H1 (cell line): ENCODE measurements at regions not wholly inside any gene's neighbourhood (a gene's known extent, or its start where the extent isn't known, plus 50 kb on each side); places are given as distances from the start of the nearest gene placed in this dataset.

Experiments
- CTCF ChIA-PET: fragments of 300-600 bp; sonication (Branson Sonifier 250); formaldehyde crosslinking; loops from one replicate; lab custom pipeline; 2021; ENCODE audit not compliant: partially characterized antibody; lab: Charles Lee
- POLR2A ChIA-PET: fragments of 300-600 bp; sonication (Branson Sonifier 250); formaldehyde crosslinking; loops from one replicate; lab custom pipeline; 2021; ENCODE audit warnings: inconsistent platforms; ENCODE audit not compliant: partially characterized antibody; lab: Charles Lee
- DNase-seq, 2 experiments: peaks; one replicate each; pipeline versions ENCODE4 v3.0.0 to v3.0.0-alpha.2; 2010 to 2022; ENCODE audit warnings: low spot score in 2 of 2, low read depth in 1 of 2, mixed read lengths in 1 of 2
- FAIRE-seq: peaks from 2 replicates; lab custom pipeline; 2011; peaks lifted over from hg19 to GRCh38; lab: Jason Lieb, UNC
- H2AFZ ChIP-seq: 2 replicates; pipeline ENCODE4 v1.8.1; 2012; ENCODE audit warnings: low read length, inconsistent platforms
- H2AK5ac ChIP-seq: 2 replicates; pipeline ENCODE4 v1.6.1; 2013; ENCODE audit warnings: low read depth, low read length
- H2BK120ac ChIP-seq: replicated peaks from 2 replicates; pipeline ENCODE3; 2013; ENCODE audit warnings: low read depth, low read length, inconsistent platforms
- H2BK12ac ChIP-seq: 2 replicates; pipeline ENCODE4 v1.6.1; 2013; ENCODE audit warnings: low read depth, low read length
- H2BK15ac ChIP-seq: 2 replicates; pipeline ENCODE4 v1.6.1; 2013; ENCODE audit warnings: low read length
- H2BK20ac ChIP-seq: 2 replicates; pipeline ENCODE4 v1.6.1; 2013; ENCODE audit warnings: low read length
- H2BK5ac ChIP-seq: 2 replicates; pipeline ENCODE4 v1.6.1; 2013; ENCODE audit warnings: low read depth, low read length
- H3K14ac ChIP-seq: 2 replicates; pipeline ENCODE4 v1.6.1; 2013; ENCODE audit warnings: inconsistent platforms; ENCODE audit not compliant: insufficient read length
- H3K18ac ChIP-seq: 2 replicates; pipeline ENCODE4 v1.6.1; 2013; ENCODE audit warnings: low read length; ENCODE audit errors: extremely low read depth
- H3K23ac ChIP-seq: 2 replicates; pipeline ENCODE4 v1.6.1; 2013; ENCODE audit warnings: inconsistent platforms; ENCODE audit not compliant: insufficient read length
- H3K23me2 ChIP-seq: 2 replicates; pipeline ENCODE4 v1.6.1; 2013; ENCODE audit warnings: low read depth, low read length
- H3K27ac ChIP-seq: 2 replicates; pipeline ENCODE4 v1.6.1; 2011; ENCODE audit warnings: low read depth, low read length, inconsistent platforms
- H3K27me3 ChIP-seq, 4 experiments: replicated peaks in 1 of 4; 1 replicate in 1 of 4; 2 replicates in 3 of 4; pipeline versions ENCODE4 v1.6.1 to v1.8.1; 2011 to 2013; ENCODE audit warnings: low read length in 3 of 4, mild to moderate bottlenecking in 3 of 4, inconsistent platforms in 2 of 4, mixed read lengths in 2 of 4, moderate library complexity in 1 of 4; ENCODE audit not compliant: control insufficient read depth in 3 of 4, insufficient read depth in 3 of 4; ENCODE audit errors: extremely low read depth in 1 of 4
- H3K36me3 ChIP-seq, 4 experiments: 2 replicates each; pipeline versions ENCODE4 v1.6.1 to v1.8.1; 2011 to 2013; ENCODE audit warnings: mild to moderate bottlenecking in 4 of 4, low read length in 3 of 4, moderate library complexity in 2 of 4, control low read depth in 1 of 4, inconsistent platforms in 1 of 4; ENCODE audit not compliant: insufficient read depth in 4 of 4, control insufficient read depth in 2 of 4
- H3K4ac ChIP-seq: replicated peaks from 2 replicates; pipeline ENCODE3; 2013; ENCODE audit warnings: low read length, low read depth, mixed read lengths, inconsistent platforms; ENCODE audit not compliant: insufficient read length
- H3K4me1 ChIP-seq, 4 experiments: replicated peaks in 1 of 4; 1 replicate in 1 of 4; 2 replicates in 3 of 4; pipeline versions ENCODE4 v1.6.1 to v1.8.1; 2011 to 2013; ENCODE audit warnings: low read length in 3 of 4, inconsistent platforms in 2 of 4, mixed read lengths in 1 of 4; ENCODE audit not compliant: insufficient read depth in 4 of 4, control insufficient read depth in 3 of 4
- H3K4me2 ChIP-seq, 2 experiments: 2 replicates each; pipeline versions ENCODE4 v1.6.1 to v1.8.1; 2011 to 2013; ENCODE audit warnings: low read depth in 2 of 2, low read length in 2 of 2, control low read depth in 1 of 2, inconsistent platforms in 1 of 2, mild to moderate bottlenecking in 1 of 2; ENCODE audit not compliant: insufficient read depth in 1 of 2
- H3K4me3 ChIP-seq, 4 experiments: fragments of 200-600, 300-600 bp in 1 of 4; sonication (generic), shearing (Covaris generic), sonication (Bioruptor Twin) in 1 of 4; 2 replicates each; pipeline versions ENCODE4 v1.5.1 to v1.8.1; 2011 to 2016; ENCODE audit warnings: low read length in 4 of 4, low read depth in 3 of 4, control low read depth in 2 of 4, inconsistent platforms in 2 of 4, mild to moderate bottlenecking in 2 of 4, mixed read lengths in 1 of 4, moderate library complexity in 1 of 4; ENCODE audit not compliant: insufficient read depth in 2 of 4; ENCODE audit errors: extremely low read depth in 1 of 4
- H3K56ac ChIP-seq: replicated peaks from 2 replicates; pipeline ENCODE3; 2013; ENCODE audit warnings: low read depth, mild to moderate bottlenecking, mixed read lengths, low read length, inconsistent platforms; ENCODE audit not compliant: insufficient read length
- H3K79me1 ChIP-seq: 2 replicates; pipeline ENCODE4 v1.6.1; 2013; ENCODE audit warnings: low read depth, low read length, control low read depth
- H3K79me2 ChIP-seq, 2 experiments: 2 replicates each; pipeline versions ENCODE4 v1.6.1 to v1.8.1; 2012 to 2013; ENCODE audit warnings: low read length in 2 of 2, mild to moderate bottlenecking in 2 of 2, inconsistent platforms in 1 of 2; ENCODE audit not compliant: insufficient read depth in 2 of 2, control insufficient read depth in 1 of 2
- H3K9ac ChIP-seq, 4 experiments: replicated peaks in 1 of 4; 1 replicate in 1 of 4; 2 replicates in 3 of 4; pipeline versions ENCODE4 v1.6.1 to v1.8.1; 2011 to 2013; ENCODE audit warnings: low read depth in 3 of 4, low read length in 3 of 4, control low read depth in 2 of 4, mild to moderate bottlenecking in 2 of 4, moderate library complexity in 2 of 4, inconsistent platforms in 1 of 4; ENCODE audit errors: extremely low read depth in 1 of 4
- H3K9me3 ChIP-seq, 2 experiments: 2 replicates each; pipeline versions ENCODE4 v1.6.1 to v1.8.1; 2012 to 2013; ENCODE audit warnings: mild to moderate bottlenecking in 2 of 2, moderate library complexity in 2 of 2, control low read depth in 1 of 2, inconsistent platforms in 1 of 2, low read depth in 1 of 2, low read length in 1 of 2, mixed read lengths in 1 of 2; ENCODE audit not compliant: insufficient read depth in 2 of 2
- H4K20me1 ChIP-seq, 2 experiments: replicated peaks in 1 of 2; 2 replicates each; pipeline versions ENCODE3 to v1.8.1; 2011 to 2013; ENCODE audit warnings: inconsistent platforms in 2 of 2, low read length in 2 of 2, mild to moderate bottlenecking in 1 of 2; ENCODE audit not compliant: insufficient read depth in 2 of 2, control insufficient read depth in 1 of 2
- H4K5ac ChIP-seq: 2 replicates; pipeline ENCODE4 v1.6.1; 2013; ENCODE audit warnings: low read length, low read depth, mixed read lengths, inconsistent platforms; ENCODE audit not compliant: insufficient read length
- H4K8ac ChIP-seq: 2 replicates; pipeline ENCODE4 v1.8.0; 2013; ENCODE audit warnings: mild to moderate bottlenecking, moderate library complexity, low read length, inconsistent platforms; ENCODE audit not compliant: insufficient read depth; ENCODE audit errors: extremely low read depth
- H4K91ac ChIP-seq: replicated peaks from 2 replicates; pipeline ENCODE3; 2013; ENCODE audit warnings: low read length, mixed read lengths, inconsistent platforms; ENCODE audit not compliant: insufficient read length
- CBX5 ChIP-seq: fragments of 300-800, 300-1000 bp; sonication (generic); IDR thresholded peaks from 2 replicates; pipeline ENCODE4 v1.7.1; 2016; ENCODE audit warnings: antibody characterized with exemption, low read length, low read depth
- CBX8 ChIP-seq: fragments of 300-800, 300-1000 bp; sonication (generic); IDR thresholded peaks from 2 replicates; pipeline ENCODE4 v1.7.1; 2016; ENCODE audit warnings: low read depth, low read length, borderline replicate concordance
- CHD1 ChIP-seq: IDR thresholded peaks from 2 replicates; pipeline ENCODE4 v1.6.1; 2012; ENCODE audit warnings: low read depth, low read length, improper control_type of control experiment
- CHD2 ChIP-seq: IDR thresholded peaks from 2 replicates; pipeline ENCODE4 v1.6.1; 2012; ENCODE audit warnings: low read length, improper control_type of control experiment
- CREB1 ChIP-seq: IDR thresholded peaks from 2 replicates; pipeline ENCODE4 v1.6.1; 2012; ENCODE audit warnings: inconsistent platforms
- MAX ChIP-seq: IDR thresholded peaks from 2 replicates; pipeline ENCODE4 v1.6.1; 2012; ENCODE audit warnings: inconsistent platforms
- POLR2AphosphoS5 ChIP-seq: IDR thresholded peaks from 2 replicates; pipeline ENCODE4 v1.6.1; 2011; ENCODE audit warnings: low read depth, low read length
- RBBP5 ChIP-seq: IDR thresholded peaks from 2 replicates; pipeline ENCODE4 v1.7.1; 2012; ENCODE audit warnings: low read depth, mild to moderate bottlenecking, inconsistent platforms, low read length, moderate library complexity, borderline replicate concordance
- SIRT6 ChIP-seq: IDR thresholded peaks from one replicate; pipeline ENCODE4 v1.7.1; 2012; ENCODE audit warnings: low read length, inconsistent platforms
- SP1 ChIP-seq: IDR thresholded peaks from 2 replicates; pipeline ENCODE4 v1.6.1; 2011; ENCODE audit warnings: low read depth, low read length
- SP4 ChIP-seq: IDR thresholded peaks from 2 replicates; pipeline ENCODE4 v1.6.1; 2012; ENCODE audit warnings: low read length, inconsistent platforms
- SUZ12 ChIP-seq: fragments of 200-600 bp; sonication (generic); IDR thresholded peaks from 2 replicates; pipeline ENCODE4 v1.6.1; 2012; ENCODE audit warnings: mild to moderate bottlenecking, inconsistent platforms, low read length, moderate library complexity, mixed read lengths
- TAF7 ChIP-seq: optimal IDR thresholded peaks from 2 replicates; pipeline ENCODE3; 2011; ENCODE audit warnings: low read depth, mild to moderate bottlenecking, inconsistent platforms, low read length, moderate library complexity, borderline replicate concordance
- TCF12 ChIP-seq: IDR thresholded peaks from 2 replicates; pipeline ENCODE4 v1.6.1; 2011; ENCODE audit warnings: low read depth, mild to moderate bottlenecking, low read length
- ZNF274 ChIP-seq: IDR thresholded peaks from 2 replicates; pipeline ENCODE4 v1.7.0; 2012; ENCODE audit warnings: low read length, borderline replicate concordance; ENCODE audit errors: extremely low read depth
- WGBS, 2 experiments: shearing (Covaris generic) in 1 of 2; methylation state at CpG; one replicate each; pipeline versions ENCODE4 v1.1.6 to v1.1.7; 2013 to 2015; ENCODE audit warnings: low lambda C conversion rate in 2 of 2, mixed read lengths in 2 of 2, inconsistent platforms in 1 of 2, low coverage in 1 of 2, missing lambda C conversion rate in 1 of 2; ENCODE audit not compliant: insufficient replicate concordance in 2 of 2, insufficient coverage in 1 of 2, insufficient read length in 1 of 2; ENCODE audit errors: extremely low coverage in 1 of 2, missing lambda C conversion rate in 1 of 2; 5-methylcytosine and 5-hydroxymethylcytosine counted together
- TF ChIP-seq, protein P1 (sequence below): IDR thresholded peaks from 2 replicates; pipeline ENCODE4 v1.6.1; 2011; ENCODE audit warnings: low read length, improper control_type of control experiment

DNA sequence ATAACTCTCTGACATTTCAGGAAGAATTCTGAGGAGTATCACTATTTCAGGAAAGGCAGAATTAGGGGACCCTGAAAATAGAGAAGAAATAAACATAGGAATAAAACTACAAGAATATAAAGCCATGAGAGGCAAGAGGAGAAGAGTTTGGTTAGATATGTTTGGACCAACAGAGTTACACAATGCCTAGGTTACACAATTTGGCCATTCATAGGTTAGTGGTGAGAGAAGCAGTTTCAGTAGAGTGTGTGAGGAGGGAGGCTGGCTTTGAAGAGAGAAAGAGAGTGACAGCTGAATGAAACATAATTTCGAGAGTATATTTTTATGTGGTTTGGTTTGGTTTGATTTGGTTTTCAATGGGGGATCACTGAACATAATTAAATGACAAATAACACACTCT, 783.2 kb upstream of the LRRN3 start:
- Histone ChIP-seq H4K8ac (no peak overlapping the region), H3K79me2 (no peaks in the 10 kb centered on the region), H2AFZ (no peak overlapping the region), H4K5ac (no peak overlapping the region), H2BK12ac (no peak overlapping the region), H3K79me1 (no peaks in the 10 kb centered on the region), H3K36me3 (no peaks in the 10 kb centered on the region), H3K9ac (no peak overlapping the region), H3K23me2 (no peaks in the 10 kb centered on the region; the same call in 1 of the 2 replicates), H2BK20ac (no peak overlapping the region), H3K4me3 (no peak overlapping the region), H4K91ac (no peak overlapping the region), H3K23ac (no peak overlapping the region), H2AK5ac (no peak overlapping the region), H3K4ac (no peak overlapping the region), H3K14ac (no peak overlapping the region), H3K27me3 (no peaks in the 10 kb centered on the region), H3K9me3 (no peaks in the 10 kb centered on the region), H3K56ac (no peak overlapping the region), H3K4me1 (no peaks in the 10 kb centered on the region; a peak in 1 of 7 replicates), H2BK5ac (no peak overlapping the region), H4K20me1 (no peaks in the 10 kb centered on the region), H3K4me2 (no peak overlapping the region), H3K18ac (no peak overlapping the region), H2BK15ac (no peak overlapping the region), H3K27ac (no peak overlapping the region), H2BK120ac (no peak overlapping the region)
- CTCF ChIA-PET = no interaction called here
- no peak for DNase-seq
- WGBS, 2 experiments = 92 to 100% methylated on average over 1 of the region's 1 CpG
- POLR2A ChIA-PET = no interaction called here
- FAIRE-seq = no peak
- TF ChIP-seq SP1 (no peak), CHD2 (no peak), RBBP5 (no peak), SUZ12 (no peak), SP4 (no peak), TAF7 (no peak), TCF12 (no peak), ZNF274 (no peak), CBX8 (no peak), SIRT6 (no peak), CREB1 (no peak), MAX (no peak), CBX5 (no peak), POLR2AphosphoS5 (no peak), CHD1 (no peak)
- TF ChIP-seq, protein P1, sequence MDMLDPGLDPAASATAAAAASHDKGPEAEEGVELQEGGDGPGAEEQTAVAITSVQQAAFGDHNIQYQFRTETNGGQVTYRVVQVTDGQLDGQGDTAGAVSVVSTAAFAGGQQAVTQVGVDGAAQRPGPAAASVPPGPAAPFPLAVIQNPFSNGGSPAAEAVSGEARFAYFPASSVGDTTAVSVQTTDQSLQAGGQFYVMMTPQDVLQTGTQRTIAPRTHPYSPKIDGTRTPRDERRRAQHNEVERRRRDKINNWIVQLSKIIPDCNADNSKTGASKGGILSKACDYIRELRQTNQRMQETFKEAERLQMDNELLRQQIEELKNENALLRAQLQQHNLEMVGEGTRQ = no peak
